Astrocyte (in vitro differentiated cells and primary cell): ENCODE measurements at regions not wholly inside any gene's neighbourhood (a gene's known extent, or its start where the extent isn't known, plus 50 kb on each side); places are given as distances from the start of the nearest gene placed in this dataset.

Experiments
- DNase-seq: peaks from one replicate; pipeline ENCODE4 v3.0.0-alpha.2; 2010; ENCODE audit warnings: low read depth
- FAIRE-seq: peaks from 2 replicates; lab custom pipeline; 2011; peaks lifted over from hg19 to GRCh38; lab: Jason Lieb, UNC
- H2AFZ ChIP-seq: 2 replicates; pipeline ENCODE4 v1.6.0; 2012; ENCODE audit warnings: low read depth, low read length, inconsistent platforms
- H3K27ac ChIP-seq: 2 replicates; pipeline ENCODE4 v1.5.1; 2011; ENCODE audit warnings: low read depth, low read length, inconsistent platforms
- H3K27me3 ChIP-seq: 2 replicates; pipeline ENCODE4 v1.6.0; 2011; ENCODE audit warnings: low read length, inconsistent platforms; ENCODE audit not compliant: insufficient read depth
- H3K36me3 ChIP-seq: 2 replicates; pipeline ENCODE4 v1.5.1; 2011; ENCODE audit warnings: low read length, inconsistent platforms; ENCODE audit not compliant: insufficient read depth
- H3K4me1 ChIP-seq: 2 replicates; pipeline ENCODE4 v1.5.1; 2011; ENCODE audit warnings: low read length, inconsistent platforms; ENCODE audit not compliant: insufficient read depth
- H3K4me2 ChIP-seq: 2 replicates; pipeline ENCODE4 v1.6.0; 2012; ENCODE audit warnings: low read length, inconsistent platforms
- H3K4me3 ChIP-seq: 2 replicates; pipeline ENCODE4 v1.5.1; 2011; ENCODE audit warnings: low read depth, mild to moderate bottlenecking, low read length, inconsistent platforms; ENCODE audit not compliant: insufficient read depth
- H3K79me2 ChIP-seq: 2 replicates; pipeline ENCODE4 v1.6.0; 2012; ENCODE audit warnings: mild to moderate bottlenecking, low read length, inconsistent platforms; ENCODE audit not compliant: insufficient read depth
- H3K9ac ChIP-seq: 2 replicates; pipeline ENCODE4 v1.6.0; 2012; ENCODE audit warnings: mild to moderate bottlenecking, low read length, inconsistent platforms
- H3K9me3 ChIP-seq: 2 replicates; pipeline ENCODE4 v1.5.1; 2012; ENCODE audit warnings: low read depth, mild to moderate bottlenecking, low read length, inconsistent platforms; ENCODE audit not compliant: insufficient read depth
- H4K20me1 ChIP-seq: 2 replicates; pipeline ENCODE4 v1.6.0; 2012; ENCODE audit warnings: low read length, inconsistent platforms; ENCODE audit not compliant: insufficient read depth
- H3K27ac Mint-ChIP-seq: one replicate; pipeline ENCODE4 v1.8.0; 2021; ENCODE audit warnings: mild to moderate bottlenecking, mixed read lengths; ENCODE audit not compliant: unreplicated experiment
- H3K27me3 Mint-ChIP-seq: one replicate; pipeline ENCODE4 v1.8.0; 2021; ENCODE audit warnings: low read depth, mixed read lengths; ENCODE audit not compliant: unreplicated experiment
- H3K36me3 Mint-ChIP-seq: one replicate; pipeline ENCODE4 v1.8.0; 2021; ENCODE audit warnings: low read depth, mixed read lengths; ENCODE audit not compliant: unreplicated experiment
- H3K4me1 Mint-ChIP-seq: one replicate; pipeline ENCODE4 v1.8.0; 2021; ENCODE audit warnings: low read depth, mixed read lengths; ENCODE audit not compliant: unreplicated experiment
- H3K4me3 Mint-ChIP-seq: one replicate; pipeline ENCODE4 v1.8.0; 2021; ENCODE audit warnings: mild to moderate bottlenecking, moderate library complexity, mixed read lengths; ENCODE audit not compliant: unreplicated experiment
- H3K9me3 Mint-ChIP-seq: one replicate; pipeline ENCODE4 v1.8.0; 2021; ENCODE audit warnings: mild to moderate bottlenecking, mixed read lengths; ENCODE audit not compliant: unreplicated experiment
- EZH2 ChIP-seq: IDR thresholded peaks from 2 replicates; pipeline ENCODE4 v1.6.1; 2012; ENCODE audit warnings: mild to moderate bottlenecking, low read length, inconsistent platforms; ENCODE audit not compliant: insufficient read depth
- TF ChIP-seq, protein P1 (sequence below): IDR thresholded peaks from 2 replicates; pipeline ENCODE4 v1.5.1; 2011; ENCODE audit warnings: low read depth, mild to moderate bottlenecking, inconsistent platforms, low read length, moderate library complexity; ENCODE audit not compliant: insufficient read depth

DNA sequence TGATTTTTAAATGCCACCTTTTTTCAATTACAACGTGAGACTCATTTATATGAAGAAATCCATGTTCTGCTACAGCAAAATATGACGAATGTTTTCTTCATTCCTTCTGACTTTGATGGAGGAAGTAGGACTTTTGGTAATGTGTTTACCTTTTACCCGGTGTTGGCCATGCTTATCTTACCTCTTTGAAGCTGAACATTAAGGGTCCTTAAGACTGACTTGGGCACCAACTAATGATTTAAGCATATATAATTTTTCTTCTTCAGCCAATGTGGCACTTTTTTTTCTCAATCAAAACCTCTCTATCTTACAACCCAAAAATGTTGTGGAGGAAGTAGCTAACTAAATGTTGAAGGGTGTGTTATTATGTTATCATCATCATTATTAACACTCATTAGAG, 337.5 kb downstream of the EPHA7 start:
- FAIRE-seq (no peak), DNase-seq (no peak)
- Histone ChIP-seq H2AFZ (no peak overlapping the region), H3K9me3 (no peaks in the 10 kb centered on the region), H3K4me2 (no peak overlapping the region), H3K4me3 (no peak overlapping the region), H4K20me1 (no peaks in the 10 kb centered on the region), H3K4me1 (no peaks in the 10 kb centered on the region), H3K27ac (no peak overlapping the region), H3K27me3 (no peaks in the 10 kb centered on the region), H3K36me3 (no peaks in the 10 kb centered on the region), H3K9ac (no peak overlapping the region), H3K79me2 (no peaks in the 10 kb centered on the region)
- Mint-ChIP-seq H3K27ac (no peak overlapping the region), H3K36me3 (no peaks in the 10 kb centered on the region), H3K9me3 (no peaks in the 10 kb centered on the region), H3K4me3 (no peak overlapping the region), H3K27me3 (no peaks in the 10 kb centered on the region), H3K4me1 (no peaks in the 10 kb centered on the region)
- TF ChIP-seq EZH2 = no peak
- TF ChIP-seq, protein P1, sequence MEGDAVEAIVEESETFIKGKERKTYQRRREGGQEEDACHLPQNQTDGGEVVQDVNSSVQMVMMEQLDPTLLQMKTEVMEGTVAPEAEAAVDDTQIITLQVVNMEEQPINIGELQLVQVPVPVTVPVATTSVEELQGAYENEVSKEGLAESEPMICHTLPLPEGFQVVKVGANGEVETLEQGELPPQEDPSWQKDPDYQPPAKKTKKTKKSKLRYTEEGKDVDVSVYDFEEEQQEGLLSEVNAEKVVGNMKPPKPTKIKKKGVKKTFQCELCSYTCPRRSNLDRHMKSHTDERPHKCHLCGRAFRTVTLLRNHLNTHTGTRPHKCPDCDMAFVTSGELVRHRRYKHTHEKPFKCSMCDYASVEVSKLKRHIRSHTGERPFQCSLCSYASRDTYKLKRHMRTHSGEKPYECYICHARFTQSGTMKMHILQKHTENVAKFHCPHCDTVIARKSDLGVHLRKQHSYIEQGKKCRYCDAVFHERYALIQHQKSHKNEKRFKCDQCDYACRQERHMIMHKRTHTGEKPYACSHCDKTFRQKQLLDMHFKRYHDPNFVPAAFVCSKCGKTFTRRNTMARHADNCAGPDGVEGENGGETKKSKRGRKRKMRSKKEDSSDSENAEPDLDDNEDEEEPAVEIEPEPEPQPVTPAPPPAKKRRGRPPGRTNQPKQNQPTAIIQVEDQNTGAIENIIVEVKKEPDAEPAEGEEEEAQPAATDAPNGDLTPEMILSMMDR = no peak

DNA sequence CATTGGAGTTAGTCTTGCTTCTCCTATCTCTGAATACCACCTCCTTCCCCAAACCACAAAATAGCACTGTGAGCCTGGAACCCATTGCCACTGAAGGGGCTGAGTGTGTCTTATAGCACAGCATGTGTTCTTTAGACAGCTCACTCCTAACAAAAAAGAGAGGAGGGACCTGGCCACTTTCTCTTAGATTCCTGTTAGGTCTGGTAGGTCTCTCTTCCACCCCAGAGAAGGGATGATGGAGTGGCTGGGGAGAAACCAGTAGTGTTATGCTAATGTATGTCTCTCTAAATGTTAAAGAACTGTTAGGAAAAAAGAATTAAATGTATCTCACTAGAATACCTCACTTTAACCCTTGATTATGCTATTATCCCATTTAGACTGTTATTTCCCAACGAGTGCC, 340.3 kb downstream of the EPHA7 start:
- no peak overlapping the region for H2AFZ ChIP-seq
- DNase-seq (no peak), FAIRE-seq (no peak)
- Mint-ChIP-seq H3K9me3 (no peaks in the 10 kb centered on the region), H3K36me3 (no peaks in the 10 kb centered on the region), H3K4me1 (no peaks in the 10 kb centered on the region), H3K4me3 (no peak overlapping the region), H3K27ac (no peak overlapping the region), H3K27me3 (no peaks in the 10 kb centered on the region)
- H3K4me2 ChIP-seq = no peak overlapping the region
- H3K36me3 ChIP-seq = no peaks in the 10 kb centered on the region
- no peaks in the 10 kb centered on the region for H4K20me1 ChIP-seq
- TF ChIP-seq, protein P1 = no peak
- no peak for TF ChIP-seq EZH2
- no peak overlapping the region for H3K9ac ChIP-seq
- H3K27ac ChIP-seq = no peak overlapping the region
- no peaks in the 10 kb centered on the region for H3K9me3 ChIP-seq
- no peak overlapping the region for H3K4me3 ChIP-seq
- H3K4me1 ChIP-seq = no peaks in the 10 kb centered on the region
- H3K27me3 ChIP-seq = no peaks in the 10 kb centered on the region
- no peaks in the 10 kb centered on the region for H3K79me2 ChIP-seq

DNA sequence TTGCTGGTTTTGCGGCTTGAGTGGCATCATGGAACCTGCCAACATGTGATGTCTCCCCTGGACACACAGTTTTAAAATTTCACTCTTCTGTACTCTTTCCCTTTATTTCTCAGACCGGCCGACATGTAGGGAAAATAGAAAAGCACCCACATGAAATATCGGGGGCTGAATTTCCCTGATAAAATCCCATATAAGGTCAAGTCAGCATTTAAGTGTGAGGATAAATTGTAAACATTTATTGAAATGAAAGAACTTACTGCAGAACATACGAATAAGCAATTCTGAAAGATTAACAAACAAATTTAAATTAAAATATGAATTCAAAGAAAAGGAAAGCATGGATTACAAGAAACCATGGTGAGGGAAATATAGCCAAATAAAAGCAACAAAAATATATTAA, 345.5 kb downstream of the EPHA7 start:
- H3K4me1 Mint-ChIP-seq = no peaks in the 10 kb centered on the region
- no peaks in the 10 kb centered on the region for H4K20me1 ChIP-seq
- H3K4me3 ChIP-seq = no peak overlapping the region
- H2AFZ ChIP-seq = no peak overlapping the region
- H3K27me3 ChIP-seq = no peaks in the 10 kb centered on the region
- no peak overlapping the region for H3K4me2 ChIP-seq
- TF ChIP-seq, protein P1 = no peak
- TF ChIP-seq EZH2 = no peak
- no peak overlapping the region for H3K27ac Mint-ChIP-seq
- DNase-seq (no peak), FAIRE-seq (no peak)
- no peaks in the 10 kb centered on the region for H3K4me1 ChIP-seq
- no peak overlapping the region for H3K27ac ChIP-seq
- H3K79me2 ChIP-seq = no peaks in the 10 kb centered on the region
- no peaks in the 10 kb centered on the region for H3K36me3 ChIP-seq
- no peak overlapping the region for H3K9ac ChIP-seq
- H3K9me3 ChIP-seq = no peaks in the 10 kb centered on the region
- no peaks in the 10 kb centered on the region for H3K27me3 Mint-ChIP-seq
- no peaks in the 10 kb centered on the region for H3K36me3 Mint-ChIP-seq
- peaks cover 4% of the 10 kb centered on the region for H3K9me3 Mint-ChIP-seq
- no peak overlapping the region for H3K4me3 Mint-ChIP-seq
